GM12891 (cell line): ENCODE measurements at regions not wholly inside any gene's neighbourhood (a gene's known extent, or its start where the extent isn't known, plus 50 kb on each side); places are given as distances from the start of the nearest gene placed in this dataset.

ENCODE experiments used
- POLR2AphosphoS5 ChIP-seq: IDR thresholded peaks from 2 replicates; pipeline ENCODE4 v1.6.1; 2011; ENCODE audit warnings: low read depth, low read length, control low read depth
- TAF1 ChIP-seq: IDR thresholded peaks from 2 replicates; pipeline ENCODE4 v1.6.1; 2011; ENCODE audit warnings: low read depth, low read length, control low read depth

- TF ChIP-seq TAF1 (no peak), POLR2AphosphoS5 (no peak)
Measured at GRCh38 chr11:91230647-91231046, 994.0 kb upstream of the FAT3 start.
